ENCODE measurements at regions not wholly inside any gene's neighbourhood (a gene's known extent, or its start where the extent isn't known, plus 50 kb on each side); places are given as distances from the start of the nearest gene placed in this dataset.

GRCh38 chr2:2960441-2961133 lies 417.0 kb downstream of the EIPR1 start:
- no peak for DNase-seq
- intact Hi-C loops (cut with DNase I): no loop called here
- no peak for ATAC-seq (ENCODE audit: poor library complexity)

- intact Hi-C loops (cut with DNase I): no loop called here
- DNase-seq: no peak
- no peak for ATAC-seq (ENCODE audit: poor library complexity)
Observed at GRCh38 chr2:2950403-2950952, 427.1 kb downstream of the EIPR1 start.

- DNase-seq (no peak), ATAC-seq (ENCODE audit: poor library complexity) (no peak)
- intact Hi-C loops (cut with DNase I): no loop called here
Observed at GRCh38 chr2:2947406-2947805, 430.2 kb downstream of the EIPR1 start.

- no peak for ATAC-seq (ENCODE audit: poor library complexity)
- intact Hi-C loops (cut with DNase I): no loop called here
- DNase-seq: no peak
Observed at GRCh38 chr2:2942906-2943305, 434.7 kb downstream of the EIPR1 start.

- no peak for ATAC-seq (ENCODE audit: poor library complexity)
- no peak for DNase-seq
- intact Hi-C loops (cut with DNase I): no loop called here
Observed at GRCh38 chr2:2942225-2942624, 435.4 kb downstream of the EIPR1 start.

- intact Hi-C loops (cut with DNase I): no loop called here
- ATAC-seq (ENCODE audit: poor library complexity): no peak
- no peak for DNase-seq
Observed at GRCh38 chr2:2941205-2941604, 436.4 kb downstream of the EIPR1 start.

GRCh38 chr2:2940702-2941101 lies 436.9 kb downstream of the EIPR1 start:
- DNase-seq (no peak), ATAC-seq (ENCODE audit: poor library complexity) (no peak)
- intact Hi-C loops (cut with DNase I): no loop called here

- ATAC-seq (ENCODE audit: poor library complexity) (no peak), DNase-seq (no peak)
- intact Hi-C loops (cut with DNase I): no loop called here
Observed at GRCh38 chr2:2940061-2940460, 437.6 kb downstream of the EIPR1 start.

- intact Hi-C loops (cut with DNase I): no loop called here
- ATAC-seq (ENCODE audit: poor library complexity) (no peak), DNase-seq (no peak)
Observed at GRCh38 chr2:2939078-2939795, 438.4 kb downstream of the EIPR1 start.

- no peak for ATAC-seq (ENCODE audit: poor library complexity)
Observed at GRCh38 chr2:2938481-2938880, 439.1 kb downstream of the EIPR1 start.

GRCh38 chr2:2935445-2936149 lies 442.0 kb downstream of the EIPR1 start:
- ATAC-seq (ENCODE audit: poor library complexity) (no peak), DNase-seq (no peak)
- intact Hi-C loops (cut with DNase I): no loop called here

More at GRCh38 chr2:2938481-2938880, 439.1 kb downstream of the EIPR1 start:
- DNase-seq: no peak
- intact Hi-C loops (cut with DNase I): no loop called here

GRCh38 chr2:2933426-2933825 lies 444.2 kb downstream of the EIPR1 start:
- ATAC-seq (ENCODE audit: poor library complexity) (no peak), DNase-seq (no peak)
- intact Hi-C loops (cut with DNase I): no loop called here

GRCh38 chr2:2932692-2933305 lies 444.8 kb downstream of the EIPR1 start:
- DNase-seq: no peak
- no peak for ATAC-seq (ENCODE audit: poor library complexity)
- intact Hi-C loops (cut with DNase I): no loop called here

GRCh38 chr2:2932189-2932588 lies 445.4 kb downstream of the EIPR1 start:
- intact Hi-C loops (cut with DNase I): no loop called here
- no peak for ATAC-seq (ENCODE audit: poor library complexity)
- DNase-seq: no peak

GRCh38 chr2:2931318-2932075 lies 446.1 kb downstream of the EIPR1 start:
- DNase-seq (no peak), ATAC-seq (ENCODE audit: poor library complexity) (no peak)
- intact Hi-C loops (cut with DNase I): no loop called here

GRCh38 chr2:2930841-2931240 lies 446.8 kb downstream of the EIPR1 start:
- ATAC-seq (ENCODE audit: poor library complexity): no peak
- DNase-seq: no peak
- intact Hi-C loops (cut with DNase I): no loop called here

GRCh38 chr2:2926858-2927175 lies 450.8 kb downstream of the EIPR1 start:
- intact Hi-C loops (cut with DNase I): no loop called here
- ATAC-seq (ENCODE audit: poor library complexity) (no peak), DNase-seq (no peak)

- ATAC-seq (ENCODE audit: poor library complexity): no peak
- intact Hi-C loops (cut with DNase I): no loop called here
- no peak for DNase-seq
Observed at GRCh38 chr2:2926009-2926857, 451.4 kb downstream of the EIPR1 start.
